RWPE1 (cell line): ENCODE measurements at regions not wholly inside any gene's neighbourhood (a gene's known extent, or its start where the extent isn't known, plus 50 kb on each side); places are given as distances from the start of the nearest gene placed in this dataset.

Source experiments
- CTCF ChIA-PET: fragments of 350-600 bp; sonication (Branson Sonifier 250); formaldehyde crosslinking; extraction: SDS; loops from one replicate; lab custom pipeline; 2021; lab: Yijun Ruan, JAX
- POLR2A ChIA-PET: fragments of 400-600 bp; formaldehyde crosslinking; extraction: SDS; loops from one replicate; lab custom pipeline; 2020; ENCODE audit warnings: antibody characterized with exemption; ENCODE audit not compliant: low non-redundant PET; lab: Yijun Ruan, JAX
- DNase-seq: peaks from one replicate; pipeline ENCODE4 v3.0.0; 2012; ENCODE audit warnings: low spot score
- H3K27ac ChIP-seq: fragments of 450-650 bp; 2 replicates; pipeline ENCODE4 v1.5.1; 2017
- CTCF ChIP-seq: fragments of 450-650 bp; conservative IDR thresholded peaks from 2 replicates; pipeline ENCODE4 v1.5.1; 2017; ENCODE audit warnings: low read depth, mild to moderate bottlenecking

GRCh38 chr16:73205153-73205886, 157.4 kb upstream of the ZFHX3 start:
- no peak for DNase-seq
- POLR2A ChIA-PET, result no interaction called here
- TF ChIP-seq CTCF, result no peak
- H3K27ac ChIP-seq, result no peak overlapping the region
- CTCF ChIA-PET, result no interaction called here

DNA sequence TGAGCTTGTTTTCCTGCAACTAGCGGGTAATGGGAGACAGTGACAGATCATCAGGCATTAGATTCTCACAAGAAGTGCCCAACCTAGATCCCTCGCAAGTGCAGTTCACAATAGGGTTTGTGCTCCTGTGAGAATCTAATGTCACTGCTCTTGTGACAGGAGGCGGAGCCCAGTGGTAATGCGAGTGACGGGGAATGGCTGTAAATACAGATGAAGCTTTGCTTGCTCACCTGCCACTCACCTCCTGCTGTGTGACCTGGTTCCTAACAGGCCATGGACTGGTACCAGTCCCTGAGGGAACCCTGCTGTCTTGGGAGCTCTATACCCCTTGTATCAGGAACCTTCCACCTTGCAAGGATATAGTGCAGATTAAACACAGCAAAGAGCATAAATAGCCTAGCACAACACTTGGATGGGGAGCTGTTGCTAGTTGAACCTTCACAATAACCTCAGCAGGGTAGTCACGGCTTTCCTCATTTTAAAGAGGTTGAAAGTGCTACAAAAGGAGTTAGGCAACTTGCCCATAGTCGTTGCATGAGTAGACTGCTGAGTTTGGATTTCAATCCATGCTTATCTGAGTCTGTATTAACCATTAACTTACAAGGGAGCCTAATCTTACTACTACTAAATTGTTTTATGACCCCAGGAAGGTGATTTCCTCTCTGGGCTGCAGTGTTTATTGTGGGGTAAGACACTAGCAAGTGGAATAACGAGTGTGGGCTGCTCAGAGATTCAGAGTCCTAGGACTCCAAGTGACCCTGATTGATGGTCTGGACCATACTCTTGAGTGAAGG, 156.6 kb upstream of the ZFHX3 start:
- TF ChIP-seq CTCF, result no peak
- no peak for DNase-seq
- CTCF ChIA-PET, result no interaction called here
- no peak overlapping the region for H3K27ac ChIP-seq
- POLR2A ChIA-PET, result no interaction called here

GRCh38 chr16:73202161-73202729, 154.3 kb upstream of the ZFHX3 start:
- ChIA-PET CTCF (no interaction called here), POLR2A (no interaction called here)
- peak overlapping the region; percentile 65 for H3K27ac ChIP-seq
- no peak for DNase-seq
- TF ChIP-seq CTCF, result no peak

DNA sequence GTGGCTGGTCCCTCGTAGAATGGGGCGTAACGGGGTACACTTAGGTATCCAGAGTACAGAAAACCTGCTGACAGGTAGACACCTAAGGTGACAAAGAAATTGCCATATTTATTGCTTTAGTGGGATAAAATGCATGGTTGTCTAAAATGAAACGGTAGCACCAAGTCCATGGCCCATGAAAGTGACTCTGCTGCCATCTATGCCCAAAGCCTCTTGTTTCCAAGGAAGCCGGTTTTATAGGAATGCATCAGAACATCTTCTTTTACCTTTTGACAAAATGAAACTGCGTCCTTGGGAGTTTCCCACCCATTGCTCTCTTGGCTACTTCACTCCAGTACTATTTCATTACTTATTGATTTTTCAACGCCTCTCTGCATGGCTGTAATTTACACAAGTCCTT, 151.3 kb upstream of the ZFHX3 start:
- H3K27ac ChIP-seq, result no peak overlapping the region
- TF ChIP-seq CTCF, result no peak
- ChIA-PET CTCF (no interaction called here), POLR2A (no interaction called here)
- DNase-seq, result no peak

- CTCF ChIA-PET, result interaction anchor here (0.7 kb wide), 1 partner anchor 92 kb away, joined by 6 read pairs; no protein-coding TSS in a partner anchor
- no peak overlapping the region for H3K27ac ChIP-seq
- TF ChIP-seq CTCF, result no peak
- POLR2A ChIA-PET, result no interaction called here
- no peak for DNase-seq
These were observed 150.6 kb upstream of the ZFHX3 start for GRCh38 chr16:73198481-73198880.

GRCh38 chr16:73197598-73197997, 149.7 kb upstream of the ZFHX3 start:
- DNase-seq, result no peak
- no peak for TF ChIP-seq CTCF
- H3K27ac ChIP-seq, result no peak overlapping the region
- CTCF ChIA-PET, result no interaction called here
- POLR2A ChIA-PET, result no interaction called here
